ENCODE measurements at regions not wholly inside any gene's neighbourhood (a gene's known extent, or its start where the extent isn't known, plus 50 kb on each side); places are given as distances from the start of the nearest gene placed in this dataset.
A peak's percentile ranks its signal among the peaks of the same experiment; 100 is the strongest.

DNA sequence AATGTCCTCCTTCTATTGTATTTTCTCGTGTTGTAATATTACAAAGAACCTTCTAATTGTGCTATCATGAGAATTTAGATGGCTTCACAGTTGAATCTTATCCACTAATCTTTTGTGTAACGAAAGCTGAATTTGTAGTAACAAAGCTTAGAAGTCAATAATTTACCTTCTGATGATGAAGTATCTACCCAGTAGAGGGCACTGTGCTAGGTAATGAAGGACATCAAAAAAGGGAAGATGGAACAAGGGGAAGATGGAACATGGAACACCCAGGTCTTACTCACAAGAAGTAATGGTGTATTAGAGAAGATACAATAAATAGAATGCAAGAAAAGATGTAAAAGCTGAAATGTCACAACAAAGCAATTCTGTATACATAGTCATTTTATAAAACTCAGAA lies 131.0 kb upstream of the CCNG1 start:
- no peak overlapping the region for H3K4me3 ChIP-seq (ENCODE audit: low read length)
- no peaks in the 10 kb centered on the region for H3K79me2 ChIP-seq (replicated peaks; ENCODE audit: insufficient read depth, low read length)

DNA sequence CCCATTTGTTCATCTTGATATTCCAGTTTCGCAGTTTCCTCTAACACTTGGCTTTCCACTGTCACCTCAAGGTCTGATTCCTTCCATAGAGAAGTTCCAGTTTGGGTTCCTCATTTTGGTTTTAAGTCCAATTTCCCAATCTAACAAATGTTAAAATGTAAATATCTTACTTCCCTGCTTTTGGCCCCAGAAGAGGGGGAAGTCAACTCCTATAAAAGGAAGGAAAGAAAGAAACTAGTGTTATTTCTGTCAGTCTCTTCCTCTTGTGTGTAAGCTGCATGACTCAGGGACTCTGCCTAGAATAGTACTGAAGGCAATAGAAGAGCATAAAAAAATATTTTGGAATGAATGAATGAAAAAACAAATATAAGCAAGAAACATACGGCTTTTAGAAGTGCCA lies 127.5 kb upstream of the CCNG1 start:
- Histone ChIP-seq H3K4me3 (ENCODE audit: low read length) (no peak overlapping the region), H3K79me2 (replicated peaks; ENCODE audit: insufficient read depth, low read length) (no peaks in the 10 kb centered on the region), H3K27ac (ENCODE audit: low read length) (no peak overlapping the region), H2AFZ (ENCODE audit: low read depth, low read length) (no peak overlapping the region), H3K36me3 (ENCODE audit: insufficient read depth, low read length) (no peaks in the 10 kb centered on the region), H3K9ac (ENCODE audit: low read length) (no peak overlapping the region), H3K4me2 (ENCODE audit: low read length) (no peak overlapping the region), H4K20me1 (ENCODE audit: insufficient read depth) (no peaks in the 10 kb centered on the region), H3K9me2 (ENCODE audit: insufficient read depth, low read length) (no peaks in the 10 kb centered on the region), H3K27me3 (ENCODE audit: insufficient read depth, low read depth, low read length) (no peaks in the 10 kb centered on the region), H3K9me3 (ENCODE audit: low read length) (no peaks in the 10 kb centered on the region), H3F3A (ENCODE audit: insufficient read depth, low read length, poor library complexity, severe bottlenecking) (peaks cover 3% of the 10 kb centered on the region)
- TF ChIP-seq EP300 (conservative IDR thresholded peaks at IDR 0.05; ENCODE audit: poor library complexity, severe bottlenecking) (no peak), REST (IDR thresholded peaks at IDR 0.05; ENCODE audit: borderline replicate concordance) (no peak), TAF1 (IDR thresholded peaks at IDR 0.05; ENCODE audit: low read depth) (no peak), SMC3 (conservative IDR thresholded peaks at IDR 0.05; ENCODE audit: poor library complexity) (no peak), CTCF (IDR thresholded peaks at IDR 0.05; ENCODE audit: poor library complexity, severe bottlenecking) (no peak), MXI1 (conservative IDR thresholded peaks at IDR 0.05; ENCODE audit: poor library complexity, severe bottlenecking) (no peak), EZH2 (IDR thresholded peaks at IDR 0.05; ENCODE audit: borderline replicate concordance, insufficient read depth, low read length, poor library complexity, severe bottlenecking) (no peak), POLR2AphosphoS5 (IDR thresholded peaks at IDR 0.05) (no peak), RAD21 (conservative IDR thresholded peaks at IDR 0.05) (no peak)

More for the DNA sequence above, 131.0 kb upstream of the CCNG1 start:
- Histone ChIP-seq H4K20me1 (ENCODE audit: insufficient read depth) (no peaks in the 10 kb centered on the region), H3K9me2 (ENCODE audit: insufficient read depth, low read length) (no peaks in the 10 kb centered on the region), H2AFZ (ENCODE audit: low read depth, low read length) (no peak overlapping the region), H3K36me3 (ENCODE audit: insufficient read depth, low read length) (no peaks in the 10 kb centered on the region), H3K27me3 (ENCODE audit: insufficient read depth, low read depth, low read length) (no peaks in the 10 kb centered on the region), H3K9ac (ENCODE audit: low read length) (no peak overlapping the region), H3K27ac (ENCODE audit: low read length) (peak overlapping the region; percentile 61), H3K4me2 (ENCODE audit: low read length) (no peak overlapping the region), H3K9me3 (ENCODE audit: low read length) (no peaks in the 10 kb centered on the region), H3F3A (ENCODE audit: insufficient read depth, low read length, poor library complexity, severe bottlenecking) (peaks cover 3% of the 10 kb centered on the region)
- TF ChIP-seq EP300 (conservative IDR thresholded peaks at IDR 0.05; ENCODE audit: poor library complexity, severe bottlenecking) (no peak), SMC3 (conservative IDR thresholded peaks at IDR 0.05; ENCODE audit: poor library complexity) (peak; percentile 13), CTCF (IDR thresholded peaks at IDR 0.05; ENCODE audit: poor library complexity, severe bottlenecking) (peak; percentile 39)

Measured in neural cell (in vitro differentiated cells).